ENCODE measurements at regions not wholly inside any gene's neighbourhood (a gene's known extent, or its start where the extent isn't known, plus 50 kb on each side); places are given as distances from the start of the nearest gene placed in this dataset.

DNA sequence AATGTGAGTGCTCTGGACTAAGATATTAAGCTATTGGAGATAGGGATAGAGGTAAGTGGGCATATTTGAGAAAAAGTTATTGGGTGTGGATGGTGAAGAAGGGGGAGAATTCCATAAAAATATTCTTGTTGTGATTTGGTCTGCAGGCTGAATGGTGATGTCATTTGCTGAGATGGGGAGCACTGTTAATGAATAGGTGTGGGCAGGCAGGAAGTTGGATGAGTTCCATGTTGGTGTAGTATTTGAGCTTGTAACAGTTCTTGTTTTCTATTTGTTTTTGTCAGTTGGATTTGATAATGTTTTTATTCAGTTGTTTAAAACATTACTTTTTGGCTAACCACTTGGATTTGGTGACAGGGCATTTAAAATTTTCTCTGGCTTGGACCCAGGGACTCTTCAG lies 168.8 kb downstream of the C11orf87 start:
- TF ChIP-seq FOXA1 (IDR thresholded peaks at IDR 0.05) (no peak), CTBP1 (IDR thresholded peaks at IDR 0.05; ENCODE audit: borderline replicate concordance) (no peak), HDGF (IDR thresholded peaks at IDR 0.05; ENCODE audit: borderline replicate concordance) (no peak), BHLHE40 (IDR thresholded peaks at IDR 0.05; ENCODE audit: borderline replicate concordance) (no peak), NFRKB (IDR thresholded peaks at IDR 0.05) (no peak), SUZ12 (IDR thresholded peaks at IDR 0.05) (no peak)
